PFSK-1 (cell line): ENCODE measurements at regions not wholly inside any gene's neighbourhood (a gene's known extent, or its start where the extent isn't known, plus 50 kb on each side); places are given as distances from the start of the nearest gene placed in this dataset.

Source experiments
- FOXP2 ChIP-seq: optimal IDR thresholded peaks from 2 replicates; pipeline ENCODE3; 2011; ENCODE audit warnings: borderline replicate concordance, control low read depth, inconsistent platforms; ENCODE audit not compliant: insufficient read depth; ENCODE audit errors: extremely low read length, extremely low read depth
- POLR2AphosphoS5 ChIP-seq: IDR thresholded peaks from 2 replicates; pipeline ENCODE4 v1.6.1; 2012; ENCODE audit warnings: low read depth, mild to moderate bottlenecking, control low read depth, low read length, moderate library complexity
- SIN3A ChIP-seq: IDR thresholded peaks from 2 replicates; pipeline ENCODE4 v1.6.1; 2012; ENCODE audit warnings: mild to moderate bottlenecking, low read length, moderate library complexity, borderline replicate concordance; ENCODE audit not compliant: insufficient read depth
- TAF1 ChIP-seq: IDR thresholded peaks from 2 replicates; pipeline ENCODE4 v1.6.1; 2012; ENCODE audit warnings: low read length, control low read depth, borderline replicate concordance; ENCODE audit not compliant: insufficient read depth
- TF ChIP-seq, protein P1 (sequence below), 2 experiments: IDR thresholded peaks; 2 replicates each; pipeline versions ENCODE4 v1.6.1 to v1.8.0; 2011 to 2012; ENCODE audit warnings: low read depth in 2 of 2, low read length in 2 of 2, control low read depth in 1 of 2, inconsistent platforms in 1 of 2, mild to moderate bottlenecking in 1 of 2, moderate library complexity in 1 of 2; ENCODE audit not compliant: insufficient read depth in 1 of 2

DNA sequence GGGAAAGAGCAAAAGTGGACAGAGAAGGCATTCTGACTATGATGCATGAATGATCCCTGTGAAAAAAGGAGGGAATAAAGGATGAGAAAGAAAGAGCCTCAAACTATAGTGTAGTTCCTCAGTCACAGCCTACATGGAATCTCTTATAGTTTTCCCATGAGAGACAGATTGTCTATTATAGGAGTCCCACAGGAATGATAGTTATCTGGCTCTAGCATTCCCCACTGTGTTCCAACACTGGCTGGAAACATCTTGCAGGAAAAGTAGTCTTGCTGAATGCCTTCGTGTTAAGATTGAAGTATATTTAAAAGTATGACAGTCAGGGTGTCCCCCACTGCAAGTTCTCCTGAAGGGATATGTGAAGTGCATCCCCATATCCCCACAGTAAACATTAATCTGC, 641.5 kb upstream of the NECTIN3 start:
- TF ChIP-seq TAF1 = no peak
- TF ChIP-seq FOXP2 = no peak
- TF ChIP-seq, protein P1, sequence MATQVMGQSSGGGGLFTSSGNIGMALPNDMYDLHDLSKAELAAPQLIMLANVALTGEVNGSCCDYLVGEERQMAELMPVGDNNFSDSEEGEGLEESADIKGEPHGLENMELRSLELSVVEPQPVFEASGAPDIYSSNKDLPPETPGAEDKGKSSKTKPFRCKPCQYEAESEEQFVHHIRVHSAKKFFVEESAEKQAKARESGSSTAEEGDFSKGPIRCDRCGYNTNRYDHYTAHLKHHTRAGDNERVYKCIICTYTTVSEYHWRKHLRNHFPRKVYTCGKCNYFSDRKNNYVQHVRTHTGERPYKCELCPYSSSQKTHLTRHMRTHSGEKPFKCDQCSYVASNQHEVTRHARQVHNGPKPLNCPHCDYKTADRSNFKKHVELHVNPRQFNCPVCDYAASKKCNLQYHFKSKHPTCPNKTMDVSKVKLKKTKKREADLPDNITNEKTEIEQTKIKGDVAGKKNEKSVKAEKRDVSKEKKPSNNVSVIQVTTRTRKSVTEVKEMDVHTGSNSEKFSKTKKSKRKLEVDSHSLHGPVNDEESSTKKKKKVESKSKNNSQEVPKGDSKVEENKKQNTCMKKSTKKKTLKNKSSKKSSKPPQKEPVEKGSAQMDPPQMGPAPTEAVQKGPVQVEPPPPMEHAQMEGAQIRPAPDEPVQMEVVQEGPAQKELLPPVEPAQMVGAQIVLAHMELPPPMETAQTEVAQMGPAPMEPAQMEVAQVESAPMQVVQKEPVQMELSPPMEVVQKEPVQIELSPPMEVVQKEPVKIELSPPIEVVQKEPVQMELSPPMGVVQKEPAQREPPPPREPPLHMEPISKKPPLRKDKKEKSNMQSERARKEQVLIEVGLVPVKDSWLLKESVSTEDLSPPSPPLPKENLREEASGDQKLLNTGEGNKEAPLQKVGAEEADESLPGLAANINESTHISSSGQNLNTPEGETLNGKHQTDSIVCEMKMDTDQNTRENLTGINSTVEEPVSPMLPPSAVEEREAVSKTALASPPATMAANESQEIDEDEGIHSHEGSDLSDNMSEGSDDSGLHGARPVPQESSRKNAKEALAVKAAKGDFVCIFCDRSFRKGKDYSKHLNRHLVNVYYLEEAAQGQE (IDR thresholded peaks at IDR 0.05; ENCODE audit: insufficient read depth in 1 of 2, low read depth in 2 of 2, low read length in 2 of 2) = no peak
- no peak for TF ChIP-seq POLR2AphosphoS5
- TF ChIP-seq SIN3A = no peak
